8988T (cell line): ENCODE measurements at regions not wholly inside any gene's neighbourhood (a gene's known extent, or its start where the extent isn't known, plus 50 kb on each side); places are given as distances from the start of the nearest gene placed in this dataset.
"Not testable (repeated sequence)": the region's sequence is repeated elsewhere in the genome, so short reads cannot be mapped to it uniquely, and the experiment has no call there.

ENCODE experiments used
- DNase-seq: peaks from one replicate; pipeline ENCODE4 v3.0.0; 2011

DNA sequence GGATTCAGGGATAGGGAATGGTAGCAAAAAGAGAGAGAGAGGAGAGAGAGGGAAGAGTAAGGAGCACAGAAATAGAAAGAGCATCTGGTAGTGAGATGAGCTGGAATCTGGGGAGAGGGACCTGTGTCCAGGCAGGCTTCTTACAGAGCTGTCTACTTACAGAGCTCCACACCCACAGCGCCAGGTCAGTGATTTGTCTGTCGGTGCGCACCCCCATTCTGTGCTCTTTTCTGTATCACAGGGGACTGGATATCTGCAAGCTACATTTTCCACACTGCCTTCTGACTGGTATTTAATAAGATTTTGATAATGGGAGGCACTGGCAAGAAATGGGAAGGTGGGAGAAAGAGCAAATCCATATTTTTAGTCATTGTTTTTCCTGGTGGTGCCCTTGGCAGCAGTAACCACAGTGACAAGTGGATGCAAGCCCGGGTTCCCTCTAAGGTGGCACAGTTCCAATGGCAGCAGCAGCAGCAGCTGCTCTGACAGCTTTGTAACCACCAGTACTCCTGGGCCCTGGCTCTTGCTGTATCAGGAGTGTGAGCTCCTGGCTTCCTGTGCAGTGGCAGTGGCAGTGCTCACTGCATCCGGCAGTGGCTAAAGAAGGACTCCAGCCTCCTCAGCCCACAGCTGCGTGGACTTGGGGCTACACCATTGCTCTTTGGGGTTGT, 300.5 kb downstream of the TRIML1 start:
- no peak for DNase-seq

DNA sequence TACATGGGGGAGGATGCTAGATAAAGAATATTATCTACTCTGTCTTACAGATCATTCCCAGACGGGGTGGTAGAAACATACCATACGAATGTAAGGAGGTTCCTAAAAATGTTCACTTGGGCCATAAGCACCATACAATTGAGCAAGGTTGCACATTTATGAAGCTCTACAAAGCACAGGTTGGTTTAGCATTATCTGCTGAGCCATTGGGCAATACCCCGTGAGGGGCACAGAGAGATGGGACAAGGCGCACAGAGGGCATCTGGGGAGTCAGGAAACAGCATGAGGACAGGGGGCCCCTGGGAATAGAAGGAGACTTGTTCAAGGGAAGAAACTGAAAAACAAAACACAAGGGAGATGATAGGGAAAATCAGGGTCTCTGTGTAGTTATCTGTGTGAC, 305.3 kb downstream of the TRIML1 start:
- no peak for DNase-seq

DNA sequence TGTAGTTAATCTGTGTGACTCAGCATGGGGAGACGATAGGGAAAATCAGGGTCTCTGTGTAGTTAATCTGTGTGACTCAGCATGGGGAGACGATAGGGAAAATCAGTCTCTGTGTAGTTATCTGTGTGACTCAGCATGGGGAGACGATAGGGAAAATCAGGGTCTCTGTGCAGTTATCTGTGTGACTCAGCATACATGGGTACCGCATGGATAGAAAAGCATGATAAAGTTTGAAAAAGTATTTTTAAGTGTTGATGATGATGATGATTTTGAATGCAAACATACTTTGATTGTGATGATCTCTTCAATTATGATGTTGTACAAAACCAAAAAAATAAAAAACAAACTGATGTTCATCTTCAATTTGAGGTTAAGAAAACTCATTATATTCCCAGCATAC, 309.8 kb downstream of the TRIML1 start:
- not testable (repeated sequence) for DNase-seq

DNA sequence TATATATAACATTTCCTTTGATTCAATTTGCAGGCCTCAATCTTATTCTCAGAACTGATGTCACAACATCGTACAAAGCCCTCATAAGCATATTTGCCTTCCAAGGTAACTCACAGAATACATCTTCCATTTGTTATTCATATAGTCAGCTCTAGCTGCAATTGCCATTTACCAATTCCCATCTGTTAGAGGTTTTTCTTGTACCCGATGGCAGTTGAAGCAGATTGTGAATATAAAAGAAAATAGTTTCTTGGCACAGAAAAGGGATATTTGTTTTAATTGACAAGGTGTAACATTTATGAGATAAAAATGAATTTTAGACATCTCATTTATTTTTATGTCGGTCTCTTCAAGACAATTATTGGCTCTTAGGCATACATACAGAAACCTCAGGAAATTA, 311.3 kb downstream of the TRIML1 start:
- DNase-seq = no peak

DNA sequence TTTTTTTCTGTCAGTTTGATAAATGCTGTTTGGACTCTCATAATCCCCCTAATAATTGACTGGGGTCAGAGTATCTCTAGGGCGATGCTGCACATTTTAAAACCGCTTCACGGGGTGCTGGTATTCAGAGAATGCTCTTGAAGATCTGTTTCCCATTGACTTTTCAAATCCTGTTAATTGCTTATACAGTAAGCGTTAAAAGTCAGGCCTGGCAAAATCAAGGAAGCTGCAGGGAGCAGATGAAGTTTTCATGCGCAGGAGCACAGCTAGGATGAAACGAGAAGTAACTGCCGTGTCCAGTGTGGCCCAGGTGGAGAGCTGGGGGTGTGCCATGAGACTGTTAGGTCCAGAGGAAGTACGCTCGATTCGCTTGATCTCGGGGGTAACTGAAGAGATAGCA, 312.9 kb downstream of the TRIML1 start:
- DNase-seq = no peak

DNA sequence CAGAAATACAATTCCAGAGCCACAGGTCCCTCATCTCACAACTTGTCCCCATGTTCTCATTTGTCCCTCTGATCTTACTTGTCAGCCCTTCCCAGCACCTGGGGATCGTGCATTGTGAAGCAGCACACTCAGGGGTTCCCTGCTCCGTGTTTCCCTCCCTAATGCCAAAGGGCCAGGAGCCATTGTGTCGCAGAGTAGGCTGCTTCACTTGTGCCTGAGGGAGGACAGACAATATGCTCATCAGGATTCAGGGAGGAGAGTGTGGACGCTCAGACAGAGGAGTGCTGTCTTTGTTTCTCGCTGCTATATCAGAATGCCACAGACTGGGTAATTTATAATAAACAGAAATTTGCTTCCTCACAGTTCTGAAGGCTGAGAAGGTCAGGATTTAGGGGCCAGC, 315.3 kb downstream of the TRIML1 start:
- no peak for DNase-seq

DNA sequence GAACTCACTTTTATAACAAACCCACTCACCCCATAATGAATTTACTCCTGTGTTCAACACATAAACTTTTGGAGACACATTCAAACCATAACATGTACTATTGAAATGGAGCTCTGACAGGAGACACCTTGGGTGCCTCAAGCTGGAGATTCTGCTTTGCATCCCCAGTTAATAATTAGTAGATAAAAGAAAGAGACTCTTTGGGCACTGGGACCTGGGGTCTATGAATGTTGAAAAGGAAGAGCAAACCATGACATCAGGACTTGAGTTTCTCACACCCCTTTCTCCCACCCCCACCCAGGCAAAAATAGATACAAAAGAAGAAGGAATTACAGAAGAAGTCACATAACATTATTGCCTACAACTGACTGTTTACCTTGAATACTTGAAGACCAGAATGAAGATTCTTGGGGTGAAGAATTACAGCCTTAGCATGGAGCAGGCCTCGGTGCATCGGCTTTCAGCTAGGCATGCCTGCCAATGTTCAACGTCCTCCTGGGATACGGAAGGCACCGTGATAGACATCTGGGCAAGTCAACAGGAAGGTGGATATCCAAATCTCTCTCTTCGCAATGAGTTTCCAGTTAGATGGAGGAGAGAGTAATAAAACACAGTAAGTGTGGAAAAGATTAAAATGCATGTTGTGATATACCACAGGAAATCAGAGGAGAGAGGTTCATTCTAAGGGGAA, 316.0 kb downstream of the TRIML1 start:
- DNase-seq = no peak

DNA sequence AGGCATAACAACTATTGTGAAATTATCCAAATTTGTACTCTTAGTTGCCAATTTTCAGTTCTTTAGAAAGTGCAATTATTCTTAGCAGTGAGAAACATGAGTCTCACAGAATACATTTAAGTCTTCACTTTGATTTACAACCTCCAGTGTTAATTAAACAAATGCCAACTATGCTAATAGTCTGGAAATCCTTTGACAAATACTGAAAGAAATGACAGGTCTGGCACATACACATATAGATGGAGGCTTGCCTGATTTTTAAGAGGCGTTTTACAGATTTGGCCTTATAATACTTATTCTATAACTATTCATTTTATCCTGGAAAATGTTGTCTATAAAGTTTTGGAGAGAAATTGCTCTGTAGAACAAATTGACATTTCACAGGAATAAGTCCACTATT, 320.1 kb downstream of the TRIML1 start:
- no peak for DNase-seq

DNA sequence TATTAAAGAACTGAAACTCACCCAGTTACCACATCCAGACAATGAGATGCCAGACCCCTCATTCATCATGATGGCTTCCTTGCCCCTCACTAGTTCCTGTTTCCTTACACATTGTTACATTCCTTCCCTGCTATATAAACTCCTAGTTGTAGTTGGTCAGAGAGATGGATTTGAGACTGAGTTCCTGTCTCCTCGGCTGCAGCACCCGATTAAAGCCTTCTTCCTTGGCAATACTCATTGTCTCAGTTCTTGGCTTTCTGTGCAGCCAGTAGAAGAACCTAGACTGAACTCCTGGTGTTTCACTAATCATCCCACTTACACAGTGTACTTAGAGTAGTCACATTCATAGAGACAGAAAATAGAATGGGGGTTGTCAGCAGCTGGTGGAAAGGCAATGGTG, 324.7 kb downstream of the TRIML1 start:
- DNase-seq = no peak

DNA sequence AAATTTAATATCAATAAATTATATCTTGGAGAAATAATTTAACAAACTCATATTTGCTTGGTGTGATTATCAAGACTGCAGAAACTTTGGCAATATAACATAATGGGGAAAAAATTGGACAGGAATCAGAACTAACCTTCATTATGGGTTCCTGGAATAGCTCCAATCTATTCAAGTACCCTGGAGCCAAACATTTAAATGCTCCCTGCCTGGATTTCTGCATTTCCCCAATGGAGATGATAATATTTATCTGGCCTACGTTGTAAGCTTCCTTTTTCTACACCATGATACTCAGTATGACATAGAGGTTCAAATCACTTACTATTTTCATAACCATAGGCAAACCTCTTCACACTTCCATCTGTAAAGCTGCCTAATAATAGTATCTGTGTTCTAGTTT, 326.8 kb downstream of the TRIML1 start:
- DNase-seq = no peak

DNA sequence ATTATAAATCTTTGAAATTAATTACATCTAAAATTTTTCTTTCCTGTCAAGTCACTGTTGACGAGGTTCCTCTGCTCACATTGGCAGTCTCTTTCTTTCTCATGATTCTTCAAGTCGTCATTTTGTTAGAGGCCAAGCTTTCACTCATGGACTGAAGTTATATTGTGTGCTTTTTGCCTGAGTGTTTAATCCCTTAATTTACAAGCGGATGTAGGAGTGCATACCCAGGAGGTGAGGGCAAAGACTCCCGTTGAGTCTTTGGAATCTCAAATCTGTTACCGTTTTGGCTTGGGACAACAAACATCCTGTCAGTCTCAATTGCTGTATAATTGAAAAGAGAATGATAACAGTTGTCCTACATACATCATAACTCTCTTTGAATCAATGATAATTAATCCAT, 345.0 kb downstream of the TRIML1 start:
- DNase-seq = no peak

DNA sequence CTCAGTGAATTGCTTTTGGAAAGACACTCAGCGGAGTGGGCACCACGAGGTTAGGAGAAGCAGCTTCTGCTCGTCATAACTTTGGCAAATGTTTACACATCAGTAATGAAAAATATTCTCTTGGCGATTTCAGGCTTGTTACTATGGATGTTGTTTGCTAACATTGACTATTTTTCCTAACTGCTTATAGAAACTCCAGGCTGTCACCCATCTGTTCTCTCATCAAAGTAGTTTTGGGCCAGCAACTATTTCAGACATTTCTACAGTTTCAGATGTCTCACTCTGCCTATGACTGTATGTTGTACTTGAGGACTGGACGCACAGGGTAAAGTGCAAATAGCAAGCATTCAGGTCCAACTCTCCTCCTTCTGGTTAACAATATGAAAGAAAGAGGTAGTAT, 346.7 kb downstream of the TRIML1 start:
- no peak for DNase-seq

DNA sequence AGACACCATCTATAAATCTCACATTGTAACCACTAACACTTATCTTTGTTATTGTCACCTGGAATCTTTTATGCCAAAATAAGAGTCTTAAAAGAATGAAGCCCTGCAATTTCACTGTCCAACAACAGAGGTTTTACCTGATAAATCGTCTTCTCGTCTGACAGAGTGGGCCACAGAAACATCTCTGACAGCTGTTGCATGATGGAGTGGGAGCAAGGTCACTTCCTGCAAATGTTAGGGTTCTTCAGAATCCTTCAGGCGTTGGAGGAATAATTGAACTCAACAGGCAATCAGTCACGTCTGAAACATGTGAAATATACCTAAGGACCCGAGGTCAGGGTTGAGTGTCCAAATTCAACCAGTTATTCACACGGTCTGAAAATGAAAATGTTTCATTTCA, 353.6 kb downstream of the TRIML1 start:
- no peak for DNase-seq

DNA sequence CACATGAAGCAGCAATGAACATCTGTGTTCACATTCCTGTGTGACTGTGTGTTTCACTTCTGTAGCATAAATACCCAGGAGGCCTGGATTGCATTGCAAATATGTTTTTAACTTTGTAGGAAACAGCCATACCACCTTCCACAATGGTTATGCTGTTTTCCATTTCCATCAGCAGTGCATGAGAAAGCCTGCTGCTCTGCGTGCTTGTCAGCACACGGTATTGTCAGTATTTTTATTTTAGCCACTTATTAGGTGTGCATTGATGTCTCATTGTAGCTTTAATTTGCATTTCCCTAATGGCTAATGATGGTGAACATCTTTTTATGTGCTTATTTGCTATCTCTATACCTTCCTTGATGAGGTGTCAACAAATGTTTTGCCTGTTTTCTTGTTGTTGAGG, 355.9 kb downstream of the TRIML1 start:
- no peak for DNase-seq

DNA sequence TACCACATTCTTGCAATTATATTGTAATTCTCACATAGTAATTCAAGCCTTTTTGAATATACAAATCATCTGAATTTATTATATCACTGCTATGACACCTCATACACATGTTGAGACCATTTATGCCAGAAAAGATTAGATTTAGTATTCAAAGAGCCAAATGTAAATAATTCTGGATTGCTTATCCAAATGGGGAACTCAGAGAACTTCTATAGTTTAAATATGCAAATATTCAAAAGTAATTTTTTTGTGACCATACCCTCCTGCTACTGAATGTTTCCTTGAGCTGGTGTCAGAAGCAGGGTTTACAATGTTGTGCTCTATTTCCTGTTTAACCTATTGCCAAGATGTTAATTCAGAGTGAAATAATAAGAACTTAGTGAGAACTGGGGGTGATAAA, 372.2 kb downstream of the TRIML1 start:
- DNase-seq = no peak

DNA sequence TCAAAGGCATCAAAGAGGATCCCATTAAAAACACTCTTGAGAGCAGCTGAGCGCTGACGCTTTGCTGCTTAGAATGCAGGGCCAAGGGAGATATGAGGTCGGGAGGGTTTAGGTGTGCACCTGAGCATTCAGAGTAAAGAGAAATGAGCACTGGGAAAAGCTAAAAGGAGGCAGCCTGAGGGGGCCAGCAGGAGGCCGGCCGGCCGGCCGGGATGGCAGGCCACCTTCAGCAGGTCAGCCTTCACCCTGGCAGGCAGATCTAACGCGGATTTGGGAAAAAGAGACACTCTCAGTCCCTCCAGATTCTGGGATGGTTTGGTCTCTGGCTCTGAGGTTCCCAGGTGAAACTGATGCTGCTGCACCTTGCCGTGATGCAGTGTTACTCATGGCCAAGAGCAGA, 393.5 kb downstream of the TRIML1 start:
- DNase-seq = no peak

DNA sequence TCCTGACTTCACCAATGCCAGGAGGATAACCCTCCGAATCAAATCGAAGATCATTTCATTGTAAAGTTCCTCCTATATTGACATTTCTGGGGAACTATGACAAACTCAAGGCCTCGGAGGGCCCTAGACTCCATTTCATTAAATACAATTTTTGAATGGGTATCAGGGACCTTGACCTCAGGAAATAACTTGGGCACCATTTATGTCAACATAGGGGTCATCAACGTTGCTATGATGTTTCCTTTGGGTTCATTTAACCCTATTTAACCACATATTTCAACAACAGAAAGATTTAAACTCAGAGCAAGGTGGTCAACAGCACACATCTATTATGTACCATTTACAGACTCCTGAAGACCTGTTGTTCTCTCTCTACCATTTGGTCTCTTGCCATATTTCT, 395.1 kb downstream of the TRIML1 start:
- no peak for DNase-seq

DNA sequence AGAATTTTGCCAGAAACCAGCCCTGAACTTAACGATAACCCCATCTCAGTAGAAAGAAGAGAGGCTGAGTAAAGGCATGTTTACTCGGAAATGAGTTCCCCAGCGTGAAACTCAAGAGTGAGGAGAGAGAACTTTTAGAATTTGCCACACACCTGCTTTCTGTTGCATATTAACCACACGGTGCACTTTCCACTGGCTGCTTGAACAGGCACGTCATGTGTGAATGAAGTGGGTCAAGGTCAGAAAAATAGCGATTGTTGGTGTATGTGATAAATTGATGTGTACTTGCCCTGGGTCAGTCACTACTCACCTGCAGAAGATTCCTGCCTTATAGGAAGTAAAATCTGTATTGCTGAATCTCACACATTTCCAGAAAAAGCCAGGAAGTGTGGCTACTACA, 395.7 kb downstream of the TRIML1 start:
- DNase-seq = no peak

DNA sequence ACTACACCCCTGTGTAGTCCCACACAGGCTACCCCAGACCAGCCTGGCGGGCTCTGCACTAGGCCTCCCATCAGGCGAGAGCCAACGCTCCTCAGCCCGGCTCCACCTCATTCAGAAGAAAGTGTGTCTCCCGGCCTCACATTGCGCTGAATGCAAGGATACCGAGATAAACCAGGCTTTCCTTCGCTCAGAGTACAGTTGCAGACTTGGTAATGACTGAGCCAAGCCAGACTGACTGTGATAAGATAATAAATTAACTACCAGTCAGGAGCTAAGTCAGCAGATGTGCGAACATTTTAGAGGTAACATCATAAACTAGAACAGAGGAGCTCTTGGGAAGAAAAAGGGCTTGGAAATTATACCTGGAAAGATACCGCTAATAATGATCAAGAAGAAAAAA, 397.6 kb downstream of the TRIML1 start:
- no peak for DNase-seq

DNA sequence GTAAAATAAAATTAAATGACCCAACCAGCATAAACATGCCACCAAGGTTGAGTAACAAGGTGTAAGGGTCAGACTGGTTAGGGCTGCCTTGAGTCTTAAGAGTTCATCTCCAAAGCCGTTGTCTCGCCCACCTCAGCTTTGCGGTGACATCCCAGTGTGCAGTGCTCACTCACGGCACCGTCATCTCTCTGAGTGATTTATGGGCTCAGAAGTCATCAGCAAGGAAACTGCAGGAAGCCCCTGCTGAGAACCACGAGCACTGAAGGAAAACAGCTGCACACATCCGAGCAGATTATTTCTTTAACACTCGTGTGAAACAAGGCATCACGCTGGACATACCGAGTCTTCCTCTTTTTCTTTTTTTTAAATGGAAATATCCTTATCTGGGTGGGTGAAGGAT, 411.1 kb downstream of the TRIML1 start:
- no peak for DNase-seq

DNA sequence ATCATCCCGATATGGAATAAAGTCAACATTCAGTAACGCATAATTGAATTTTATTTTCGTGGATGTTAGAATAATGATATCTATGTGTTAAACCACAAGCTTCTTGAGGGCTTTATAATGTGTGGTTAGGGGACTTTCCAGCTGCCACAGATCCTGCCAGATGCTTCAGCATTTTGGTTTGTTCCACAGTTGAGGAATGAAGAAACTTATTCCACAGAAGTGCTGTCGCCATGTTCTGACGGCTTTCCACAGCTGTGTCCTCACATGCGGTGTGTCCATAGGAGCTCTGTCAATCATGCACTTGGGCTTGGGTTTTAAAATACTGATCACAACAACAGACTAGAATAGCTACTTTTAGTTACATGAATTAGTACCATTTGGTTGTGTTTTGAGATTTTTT, 411.9 kb downstream of the TRIML1 start:
- DNase-seq = no peak

DNA sequence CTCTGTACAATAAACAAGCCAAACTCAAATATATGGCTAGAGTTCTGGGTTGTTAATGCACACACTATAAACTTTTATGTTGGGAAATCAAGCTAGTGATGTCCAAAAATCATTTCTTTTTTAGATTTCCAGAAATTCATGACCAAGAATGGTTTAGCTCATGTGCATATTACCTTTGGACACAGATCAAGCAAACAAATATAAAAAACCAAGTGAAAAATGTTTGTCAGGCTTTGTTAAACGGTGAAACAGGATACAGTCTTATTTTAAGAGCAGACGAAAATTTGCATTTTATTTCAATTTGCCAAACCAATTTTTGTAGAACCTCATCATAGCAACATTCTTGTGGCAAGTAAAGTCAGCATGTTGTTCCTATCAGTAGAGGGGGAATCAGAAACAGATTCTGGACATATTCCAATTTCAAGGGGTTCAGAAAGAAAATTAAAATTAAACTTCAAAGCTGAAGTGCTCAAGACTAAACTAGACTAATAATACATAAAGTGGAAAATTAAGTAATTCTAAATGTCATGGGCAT, 413.6 kb downstream of the TRIML1 start:
- DNase-seq = no peak

DNA sequence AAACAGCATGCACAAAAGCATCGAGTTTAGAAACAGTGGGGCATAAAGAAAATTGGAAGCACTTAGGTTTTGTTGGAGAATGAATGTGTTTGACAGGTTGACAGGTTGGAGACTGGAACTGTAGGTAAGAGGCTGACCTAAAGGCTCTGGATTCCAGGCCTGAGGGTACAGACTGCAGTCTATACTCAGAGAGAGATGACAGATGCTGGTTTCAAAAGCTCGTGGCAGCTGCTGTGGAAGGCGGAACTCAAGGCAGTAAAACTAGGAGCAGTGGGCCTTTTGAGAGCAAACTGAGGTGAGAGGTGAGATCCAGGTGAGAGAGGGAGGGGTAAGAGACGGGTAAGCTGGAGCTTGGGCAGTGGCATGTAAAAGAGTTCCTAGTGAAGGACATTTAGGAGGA, 415.2 kb downstream of the TRIML1 start:
- DNase-seq = no peak

DNA sequence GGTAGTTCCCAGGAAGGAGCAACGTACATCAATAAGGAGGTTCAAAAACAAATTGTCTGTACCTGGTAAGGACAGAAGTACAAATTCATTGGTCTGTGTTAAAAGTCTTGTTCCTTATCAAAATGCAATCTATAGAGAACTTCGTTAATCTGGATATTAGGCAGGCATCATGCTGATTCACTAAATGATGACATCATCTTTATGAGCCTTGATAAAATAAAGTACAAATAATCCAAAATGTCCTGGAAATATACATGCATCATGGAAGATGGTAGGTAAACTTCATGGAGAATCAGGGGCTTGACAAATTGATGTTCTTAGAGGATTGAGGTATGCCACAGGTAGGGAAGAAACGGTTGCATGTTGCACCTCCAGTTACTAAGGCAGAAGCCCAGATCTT, 433.9 kb downstream of the TRIML1 start:
- no peak for DNase-seq

DNA sequence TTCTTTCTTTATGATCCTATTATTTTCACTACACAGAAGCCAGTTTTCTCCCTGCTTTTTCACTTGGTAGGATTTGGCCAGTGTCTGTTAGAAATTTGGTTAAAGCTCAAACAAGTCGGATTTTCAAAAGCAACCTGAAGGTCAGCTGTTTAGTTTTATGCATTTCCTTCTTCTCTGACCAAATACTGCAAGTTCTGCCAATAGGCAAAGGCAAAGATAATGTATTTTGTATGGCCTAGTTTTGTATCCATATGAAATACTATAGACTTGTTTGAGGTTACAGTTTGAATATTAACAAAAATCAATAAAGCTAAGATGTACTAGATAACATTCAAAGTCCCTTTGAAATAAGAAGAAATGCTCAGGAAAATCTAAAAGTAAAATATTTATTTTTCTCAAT, 439.4 kb downstream of the TRIML1 start:
- no peak for DNase-seq
